CD4-positive, alpha-beta memory T cell (primary cell): ENCODE measurements at regions not wholly inside any gene's neighbourhood (a gene's known extent, or its start where the extent isn't known, plus 50 kb on each side); places are given as distances from the start of the nearest gene placed in this dataset.

ENCODE experiments used
- CTCF ChIA-PET: fragments of 350-600 bp; sonication (Branson Sonifier 250); formaldehyde crosslinking; loops from one replicate; lab custom pipeline; 2021; ENCODE audit warnings: inconsistent platforms; ENCODE audit not compliant: partially characterized antibody; lab: Charles Lee
- POLR2A ChIA-PET: fragments of 350-600 bp; sonication (Branson Sonifier 250); formaldehyde crosslinking; loops from one replicate; lab custom pipeline; 2021; ENCODE audit not compliant: partially characterized antibody; lab: Charles Lee
- DNase-seq, 5 donors: peaks; one replicate each; pipeline versions ENCODE4 v3.0.0 to v3.0.0-alpha.2; 2020 to 2022; ENCODE audit warnings: mixed read lengths in 1 of 5
- H3K27ac ChIP-seq: one replicate; pipeline ENCODE4 v1.7.0; 2013; ENCODE audit warnings: low read depth, low read length
- H3K27me3 ChIP-seq: 2 replicates; pipeline ENCODE4 v1.7.0; 2013; ENCODE audit warnings: mild to moderate bottlenecking, low read length, moderate library complexity; ENCODE audit not compliant: insufficient read depth
- H3K36me3 ChIP-seq: 2 replicates; pipeline ENCODE4 v1.7.0; 2013; ENCODE audit warnings: mild to moderate bottlenecking, low read length, moderate library complexity; ENCODE audit not compliant: insufficient read depth
- H3K4me1 ChIP-seq: 2 replicates; pipeline ENCODE4 v1.7.0; 2013; ENCODE audit warnings: mild to moderate bottlenecking, low read length, moderate library complexity; ENCODE audit not compliant: insufficient read depth
- H3K4me3 ChIP-seq, 2 donors: one replicate each; pipeline ENCODE4 v1.7.0; 2013; ENCODE audit warnings: low read length in 2 of 2, mild to moderate bottlenecking in 1 of 2
- H3K9me3 ChIP-seq, 2 donors: one replicate each; pipeline ENCODE4 v1.7.0; 2013; ENCODE audit warnings: low read length in 2 of 2, control low read depth in 1 of 2; ENCODE audit not compliant: control insufficient read depth in 1 of 2
- H3K27ac Mint-ChIP-seq, 7 donors: one replicate each; pipeline ENCODE4 v1.8.0; 2020 to 2021; ENCODE audit warnings: mixed read lengths in 7 of 7, mild to moderate bottlenecking in 6 of 7, inconsistent platforms in 3 of 7, moderate library complexity in 3 of 7
- H3K27me3 Mint-ChIP-seq, 2 donors: one replicate each; pipeline ENCODE4 v1.8.0; 2020 to 2021; ENCODE audit warnings: mixed read lengths in 2 of 2
- H3K36me3 Mint-ChIP-seq, 2 donors: one replicate each; pipeline ENCODE4 v1.8.0; 2020 to 2021; ENCODE audit warnings: mixed read lengths in 2 of 2, inconsistent platforms in 1 of 2, mild to moderate bottlenecking in 1 of 2
- H3K4me1 Mint-ChIP-seq, 4 donors: one replicate each; pipeline ENCODE4 v1.8.0; 2020 to 2021; ENCODE audit warnings: mixed read lengths in 4 of 4, mild to moderate bottlenecking in 1 of 4
- H3K4me3 Mint-ChIP-seq, 8 donors: one replicate each; pipeline ENCODE4 v1.8.0; 2020 to 2021; ENCODE audit warnings: mixed read lengths in 8 of 8, mild to moderate bottlenecking in 7 of 8, moderate library complexity in 6 of 8, inconsistent platforms in 3 of 8
- H3K9me3 Mint-ChIP-seq, 8 donors: one replicate each; pipeline ENCODE4 v1.8.0; 2020 to 2021; ENCODE audit warnings: mixed read lengths in 8 of 8, mild to moderate bottlenecking in 5 of 8, inconsistent platforms in 3 of 8, moderate library complexity in 1 of 8
- intact Hi-C: fragments of 100-400 bp; cut with micrococcal nuclease; formaldehyde crosslinking; loops from one replicate; pipeline ENCODE4 v1.15.1; 2023

DNA sequence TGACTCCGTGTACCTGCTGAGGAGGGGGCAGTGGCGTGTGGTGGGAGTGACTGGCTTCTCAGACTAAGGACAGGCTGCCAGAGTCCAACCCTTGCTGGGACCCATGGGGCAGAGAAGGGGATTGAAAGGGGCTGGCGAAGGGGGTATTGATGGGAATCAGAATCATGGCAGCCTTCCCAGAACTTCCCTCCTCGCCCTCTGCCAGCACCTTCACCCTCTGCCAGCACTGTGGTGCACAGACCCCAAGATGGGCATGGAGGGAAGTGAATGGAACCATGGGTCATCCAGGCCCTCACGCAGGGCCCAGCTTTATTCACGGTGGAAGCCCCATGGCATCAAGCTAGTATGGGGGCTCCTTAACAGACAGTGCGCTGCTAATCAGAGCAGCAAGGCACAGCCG is 76.8 kb downstream of the IRX5 start:
- no peaks in the 10 kb centered on the region for H3K9me3 ChIP-seq
- Mint-ChIP-seq H3K9me3 (peaks cover 0 to 2% (median 0%) of the 10 kb centered on the region in 8 donors), H3K27me3 (peaks cover 0 to 3% of the 10 kb centered on the region in 2 donors), H3K4me1 (no peaks in the 10 kb centered on the region), H3K27ac (no peak overlapping the region), H3K4me3 (no peak overlapping the region), H3K36me3 (no peaks in the 10 kb centered on the region)
- H3K4me3 ChIP-seq: no peak overlapping the region
- no peak overlapping the region for H3K27ac ChIP-seq
- no peak for DNase-seq
- no peaks in the 10 kb centered on the region for H3K27me3 ChIP-seq
- H3K36me3 ChIP-seq: no peaks in the 10 kb centered on the region
- H3K4me1 ChIP-seq: no peaks in the 10 kb centered on the region
- ChIA-PET POLR2A (no interaction called here), CTCF (no interaction called here)
- intact Hi-C loops: no loop called here

DNA sequence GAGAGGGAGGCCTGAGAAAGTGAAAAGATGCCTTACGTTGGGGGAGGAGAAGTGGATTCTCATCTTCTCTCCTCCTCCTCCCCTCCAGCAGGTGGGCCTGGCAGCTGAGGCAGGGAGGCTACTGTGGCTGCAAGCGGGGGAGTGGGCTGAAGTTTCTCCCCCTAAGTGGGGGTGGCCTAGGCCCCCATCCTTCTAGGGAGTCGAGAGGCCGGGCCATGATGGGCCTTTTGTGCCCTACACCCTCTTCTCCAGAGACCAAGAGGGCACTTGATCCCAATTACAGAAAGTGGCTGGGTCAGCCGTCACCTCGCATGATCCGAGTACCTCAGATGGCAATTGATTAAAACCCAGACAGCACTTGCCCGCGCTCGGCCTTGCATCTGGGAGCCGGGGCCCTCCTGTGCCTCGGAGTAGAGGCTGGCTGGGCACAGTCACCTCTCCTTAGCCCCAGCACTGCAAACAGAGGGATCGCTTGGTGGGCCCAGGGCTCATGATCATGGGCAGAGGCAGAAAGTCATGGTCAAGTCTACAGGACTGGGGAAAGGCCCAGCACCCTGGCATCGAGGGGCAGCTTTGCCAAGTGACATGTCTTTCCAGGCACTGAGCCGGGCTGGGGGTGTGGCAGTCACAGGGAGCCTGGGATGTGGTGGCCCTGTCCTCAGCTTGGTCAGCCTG is 78.3 kb downstream of the IRX5 start:
- H3K4me1 Mint-ChIP-seq: no peaks in the 10 kb centered on the region
- DNase-seq: no peak
- ChIA-PET POLR2A (no interaction called here), CTCF (no interaction called here)
- peaks cover 0 to 2% (median 0%) of the 10 kb centered on the region in 8 donors for H3K9me3 Mint-ChIP-seq
- Histone ChIP-seq H3K36me3 (no peaks in the 10 kb centered on the region), H3K4me1 (no peaks in the 10 kb centered on the region), H3K4me3 (no peak overlapping the region), H3K27me3 (no peaks in the 10 kb centered on the region), H3K27ac (no peak overlapping the region), H3K9me3 (no peaks in the 10 kb centered on the region)
- H3K27ac Mint-ChIP-seq: no peak overlapping the region
- peaks cover 2 to 3% of the 10 kb centered on the region in 2 donors for H3K27me3 Mint-ChIP-seq
- intact Hi-C loops: no loop called here
- no peak overlapping the region for H3K4me3 Mint-ChIP-seq
- H3K36me3 Mint-ChIP-seq: no peaks in the 10 kb centered on the region

DNA sequence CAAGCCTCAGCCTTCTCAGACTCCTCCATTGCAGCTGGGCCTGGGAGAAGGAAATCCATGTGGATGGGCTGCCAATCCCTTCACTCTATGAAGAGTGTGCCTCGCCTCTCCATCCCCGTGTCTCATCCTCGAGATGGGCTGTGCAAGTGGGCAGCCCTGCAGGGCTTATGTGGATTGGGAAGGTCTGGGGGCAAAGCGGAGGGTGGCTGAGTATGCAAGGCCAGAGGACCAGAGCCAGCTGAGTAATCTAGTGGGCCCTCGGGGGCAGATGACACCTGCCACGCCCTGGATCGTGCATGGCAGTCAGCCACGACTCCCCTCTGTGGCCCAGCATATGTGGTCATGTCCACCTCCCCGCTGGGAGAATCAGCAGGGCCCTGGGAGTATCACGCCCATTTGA is 78.9 kb downstream of the IRX5 start:
- Mint-ChIP-seq H3K27me3 (peaks cover 2 to 4% of the 10 kb centered on the region in 2 donors), H3K4me3 (no peak overlapping the region), H3K4me1 (no peaks in the 10 kb centered on the region), H3K36me3 (no peaks in the 10 kb centered on the region), H3K27ac (no peak overlapping the region), H3K9me3 (peaks cover 0 to 2% (median 0%) of the 10 kb centered on the region in 8 donors)
- Histone ChIP-seq H3K4me1 (no peaks in the 10 kb centered on the region), H3K27me3 (no peaks in the 10 kb centered on the region), H3K4me3 (no peak overlapping the region), H3K27ac (no peak overlapping the region), H3K9me3 (no peaks in the 10 kb centered on the region), H3K36me3 (no peaks in the 10 kb centered on the region)
- POLR2A ChIA-PET: no interaction called here
- no peak for DNase-seq
- intact Hi-C loops: no loop called here
- CTCF ChIA-PET: no interaction called here

DNA sequence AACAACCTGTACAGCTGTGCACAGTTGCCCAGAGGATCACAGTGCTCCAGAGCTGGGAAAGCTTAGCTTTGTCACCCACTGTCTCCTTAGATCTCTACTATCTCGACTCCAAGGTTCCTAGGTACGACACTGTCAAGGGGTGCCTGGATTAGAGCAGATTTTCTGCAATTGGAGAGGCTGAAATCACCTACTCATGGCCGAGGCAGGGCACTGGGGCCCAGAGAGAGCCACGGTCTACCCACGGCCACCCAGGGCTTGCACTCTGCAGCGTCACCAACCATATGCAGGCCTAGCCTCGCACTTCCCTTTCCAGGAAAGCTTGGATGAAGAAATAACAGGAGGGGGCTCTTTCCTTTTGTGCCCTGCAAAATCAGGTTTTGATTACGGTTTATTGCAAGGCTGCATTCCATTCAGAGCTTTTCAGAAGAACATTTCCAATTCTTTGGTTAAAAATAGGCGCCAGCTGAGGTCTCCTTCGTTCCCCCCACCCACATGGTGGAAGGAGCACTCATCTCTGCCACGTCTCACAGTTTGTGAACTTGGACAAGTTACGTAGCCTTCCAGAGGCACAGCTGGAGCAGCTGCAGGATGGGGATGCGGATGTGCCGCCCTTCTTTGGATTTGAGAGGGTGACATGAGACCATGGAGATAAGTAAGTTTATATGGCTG is 80.0 kb downstream of the IRX5 start:
- Mint-ChIP-seq H3K4me1 (no peaks in the 10 kb centered on the region), H3K9me3 (peaks cover 0 to 2% (median 0%) of the 10 kb centered on the region in 8 donors), H3K27ac (no peak overlapping the region), H3K4me3 (no peak overlapping the region), H3K36me3 (no peaks in the 10 kb centered on the region), H3K27me3 (peaks cover 2 to 4% of the 10 kb centered on the region in 2 donors)
- Histone ChIP-seq H3K27ac (no peak overlapping the region), H3K36me3 (no peaks in the 10 kb centered on the region), H3K4me1 (no peaks in the 10 kb centered on the region), H3K27me3 (no peaks in the 10 kb centered on the region), H3K9me3 (no peaks in the 10 kb centered on the region), H3K4me3 (no peak overlapping the region)
- intact Hi-C loops: no loop called here
- no peak for DNase-seq
- CTCF ChIA-PET: no interaction called here
- POLR2A ChIA-PET: no interaction called here

DNA sequence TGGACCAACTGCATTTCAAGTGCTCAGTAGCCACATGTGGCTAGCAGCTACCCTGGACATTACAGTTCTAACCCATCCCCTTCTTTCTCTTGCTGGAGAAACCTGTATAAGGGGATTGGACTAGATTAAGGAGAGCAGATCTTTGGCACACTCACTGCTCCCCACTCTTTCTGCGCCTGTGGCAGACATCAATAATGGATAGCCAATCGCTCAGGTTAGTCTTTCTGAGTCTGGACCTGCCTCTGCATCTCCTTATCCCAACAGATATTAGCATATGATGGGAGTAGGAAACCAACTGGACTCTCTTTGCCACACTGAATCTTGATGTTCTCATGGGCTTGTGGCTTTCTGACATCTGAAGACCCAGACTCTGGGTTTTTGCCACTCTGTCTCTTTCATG is 81.7 kb downstream of the IRX5 start:
- Mint-ChIP-seq H3K4me1 (no peaks in the 10 kb centered on the region), H3K27ac (no peak overlapping the region), H3K36me3 (no peaks in the 10 kb centered on the region), H3K27me3 (peaks cover 2 to 4% of the 10 kb centered on the region in 2 donors), H3K9me3 (no peaks in the 10 kb centered on the region), H3K4me3 (no peak overlapping the region)
- Histone ChIP-seq H3K4me1 (no peaks in the 10 kb centered on the region), H3K27ac (no peak overlapping the region), H3K4me3 (no peak overlapping the region), H3K36me3 (no peaks in the 10 kb centered on the region), H3K27me3 (no peaks in the 10 kb centered on the region), H3K9me3 (no peaks in the 10 kb centered on the region)
- CTCF ChIA-PET: no interaction called here
- intact Hi-C loops: no loop called here
- no peak for DNase-seq
- POLR2A ChIA-PET: no interaction called here

DNA sequence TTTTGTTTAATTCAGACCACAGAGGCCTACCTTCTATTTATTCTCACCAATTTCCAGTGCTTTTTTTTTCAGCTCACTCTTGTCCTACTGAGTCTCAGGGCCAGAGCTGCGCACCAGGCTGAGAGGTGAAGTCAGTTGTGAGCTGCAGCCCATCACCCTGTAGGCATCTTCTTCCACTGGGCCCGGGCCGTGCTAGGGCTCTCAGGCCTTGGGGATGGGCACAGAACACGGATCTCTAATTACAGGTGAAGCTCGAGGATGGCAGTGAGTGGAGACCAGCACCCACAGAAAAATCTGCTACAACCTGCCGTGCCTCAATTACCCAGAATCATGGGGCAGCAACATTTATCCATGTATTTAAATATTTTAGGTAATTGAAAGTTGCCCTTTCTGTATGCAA is 82.1 kb downstream of the IRX5 start:
- intact Hi-C loops: no loop called here
- ChIA-PET CTCF (no interaction called here), POLR2A (no interaction called here)
- H3K27ac Mint-ChIP-seq: no peak overlapping the region
- no peak for DNase-seq
- H3K4me1 ChIP-seq: no peaks in the 10 kb centered on the region
- no peaks in the 10 kb centered on the region for H3K4me1 Mint-ChIP-seq
- H3K9me3 Mint-ChIP-seq: no peaks in the 10 kb centered on the region
- H3K27me3 ChIP-seq: no peaks in the 10 kb centered on the region
- H3K4me3 Mint-ChIP-seq: no peak overlapping the region
- no peaks in the 10 kb centered on the region for H3K9me3 ChIP-seq
- no peak overlapping the region for H3K27ac ChIP-seq
- no peaks in the 10 kb centered on the region for H3K36me3 Mint-ChIP-seq
- peaks cover 4% of the 10 kb centered on the region in 2 donors for H3K27me3 Mint-ChIP-seq
- H3K36me3 ChIP-seq: no peaks in the 10 kb centered on the region
- H3K4me3 ChIP-seq: no peak overlapping the region

DNA sequence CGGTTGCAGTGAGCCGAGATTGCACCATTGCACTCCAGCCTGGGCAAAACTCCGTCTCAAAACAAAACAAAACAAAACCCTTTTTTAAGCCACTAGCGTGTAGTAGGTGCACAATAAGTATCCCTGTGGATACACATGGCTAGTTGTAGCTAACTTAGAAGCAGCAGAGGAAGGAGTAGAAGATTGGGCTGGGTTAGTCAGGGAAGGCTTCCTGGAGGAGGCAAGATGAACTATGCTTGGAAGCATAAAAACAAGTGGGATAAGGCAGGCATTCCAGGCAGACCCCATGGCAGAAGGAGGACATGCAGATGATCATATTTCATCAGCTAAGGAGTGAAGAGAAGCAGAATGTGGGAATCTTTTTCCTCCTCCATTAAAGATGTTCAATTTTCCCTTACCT is 83.4 kb downstream of the IRX5 start:
- H3K27me3 Mint-ChIP-seq: peaks cover 4% of the 10 kb centered on the region in 2 donors
- intact Hi-C loops: no loop called here
- no peaks in the 10 kb centered on the region for H3K36me3 Mint-ChIP-seq
- DNase-seq: no peak
- H3K9me3 Mint-ChIP-seq: no peaks in the 10 kb centered on the region
- POLR2A ChIA-PET: no interaction called here
- CTCF ChIA-PET: no interaction called here
- H3K4me1 Mint-ChIP-seq: no peaks in the 10 kb centered on the region
- Histone ChIP-seq H3K27me3 (no peaks in the 10 kb centered on the region), H3K4me1 (no peaks in the 10 kb centered on the region), H3K9me3 (no peaks in the 10 kb centered on the region), H3K27ac (no peak overlapping the region), H3K36me3 (no peaks in the 10 kb centered on the region), H3K4me3 (no peak overlapping the region)
- H3K27ac Mint-ChIP-seq: no peak overlapping the region
- no peak overlapping the region for H3K4me3 Mint-ChIP-seq
